ENCODE measurements at regions not wholly inside any gene's neighbourhood (a gene's known extent, or its start where the extent isn't known, plus 50 kb on each side); places are given as distances from the start of the nearest gene placed in this dataset.

DNA sequence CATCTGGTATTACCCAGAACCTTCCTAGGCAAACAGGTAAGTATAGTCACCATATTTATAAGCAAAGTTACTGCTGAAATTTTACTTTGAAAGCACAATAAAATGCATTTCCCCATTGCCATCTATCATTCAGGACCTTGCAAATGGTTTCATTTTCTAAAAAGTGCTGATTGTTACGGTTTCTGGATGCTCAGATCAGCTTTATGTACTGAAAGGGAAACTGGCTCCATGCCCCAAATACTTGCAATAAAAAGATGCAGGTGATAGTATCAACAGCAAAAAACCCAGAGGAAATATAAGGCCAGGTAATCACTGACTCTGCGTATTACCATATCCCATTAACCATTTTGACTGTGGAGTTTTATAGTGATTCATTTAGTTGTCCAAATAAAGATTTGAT, 1150.7 kb upstream of the CRIM1 start:
- no peak for ATAC-seq
- DNase-seq = no peak
- Histone ChIP-seq H3K27ac (no peak overlapping the region), H3K4me1 (no peaks in the 10 kb centered on the region), H3K36me3 (no peaks in the 10 kb centered on the region), H3K27me3 (no peaks in the 10 kb centered on the region), H3K9me3 (peaks cover 0 to 5% (median 0%) of the 10 kb centered on the region in 12 donors), H3K4me3 (no peak overlapping the region)
- intact Hi-C loops (cut with DNase I) = no loop called here
- TF ChIP-seq, protein P1, sequence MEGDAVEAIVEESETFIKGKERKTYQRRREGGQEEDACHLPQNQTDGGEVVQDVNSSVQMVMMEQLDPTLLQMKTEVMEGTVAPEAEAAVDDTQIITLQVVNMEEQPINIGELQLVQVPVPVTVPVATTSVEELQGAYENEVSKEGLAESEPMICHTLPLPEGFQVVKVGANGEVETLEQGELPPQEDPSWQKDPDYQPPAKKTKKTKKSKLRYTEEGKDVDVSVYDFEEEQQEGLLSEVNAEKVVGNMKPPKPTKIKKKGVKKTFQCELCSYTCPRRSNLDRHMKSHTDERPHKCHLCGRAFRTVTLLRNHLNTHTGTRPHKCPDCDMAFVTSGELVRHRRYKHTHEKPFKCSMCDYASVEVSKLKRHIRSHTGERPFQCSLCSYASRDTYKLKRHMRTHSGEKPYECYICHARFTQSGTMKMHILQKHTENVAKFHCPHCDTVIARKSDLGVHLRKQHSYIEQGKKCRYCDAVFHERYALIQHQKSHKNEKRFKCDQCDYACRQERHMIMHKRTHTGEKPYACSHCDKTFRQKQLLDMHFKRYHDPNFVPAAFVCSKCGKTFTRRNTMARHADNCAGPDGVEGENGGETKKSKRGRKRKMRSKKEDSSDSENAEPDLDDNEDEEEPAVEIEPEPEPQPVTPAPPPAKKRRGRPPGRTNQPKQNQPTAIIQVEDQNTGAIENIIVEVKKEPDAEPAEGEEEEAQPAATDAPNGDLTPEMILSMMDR (IDR thresholded peaks at IDR 0.05) = no peak
- TF ChIP-seq POLR2A (IDR thresholded peaks at IDR 0.05) = no peak
- WGBS, 4 donors = 77 to 85% (median 81%) methylated on average over 2 of the region's 2 CpGs

DNA sequence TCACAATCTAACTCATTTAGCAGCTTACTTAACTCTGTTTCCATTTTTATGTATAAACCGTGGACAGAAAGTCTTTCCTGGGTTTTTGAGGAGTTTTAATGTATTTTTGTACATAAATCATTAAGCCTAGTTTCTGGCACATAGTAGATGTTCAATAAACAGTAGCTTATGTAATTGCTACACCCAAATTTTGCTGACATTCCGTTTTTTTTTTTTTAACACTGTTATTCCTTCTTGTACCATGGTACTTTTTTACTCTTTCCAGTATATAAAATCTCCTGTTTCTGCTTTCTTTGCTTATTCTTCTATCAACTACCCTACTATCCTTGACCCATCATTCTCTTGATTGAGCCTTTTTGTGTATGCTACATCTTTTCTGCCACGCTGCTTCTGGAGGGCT, 1151.3 kb upstream of the CRIM1 start:
- Histone ChIP-seq H3K4me1 (no peaks in the 10 kb centered on the region), H3K27me3 (no peaks in the 10 kb centered on the region), H3K4me3 (no peak overlapping the region), H3K9me3 (peaks cover 0 to 5% (median 0%) of the 10 kb centered on the region in 12 donors), H3K27ac (no peak overlapping the region), H3K36me3 (no peaks in the 10 kb centered on the region)
- ATAC-seq (no peak), DNase-seq (no peak)
- intact Hi-C loops (cut with DNase I) = no loop called here
- TF ChIP-seq, protein P1 (IDR thresholded peaks at IDR 0.05) = no peak
- TF ChIP-seq POLR2A (IDR thresholded peaks at IDR 0.05) = no peak
- 55 to 63% (median 61%) methylated on average over 3 of the region's 3 CpGs for WGBS, 4 donors

DNA sequence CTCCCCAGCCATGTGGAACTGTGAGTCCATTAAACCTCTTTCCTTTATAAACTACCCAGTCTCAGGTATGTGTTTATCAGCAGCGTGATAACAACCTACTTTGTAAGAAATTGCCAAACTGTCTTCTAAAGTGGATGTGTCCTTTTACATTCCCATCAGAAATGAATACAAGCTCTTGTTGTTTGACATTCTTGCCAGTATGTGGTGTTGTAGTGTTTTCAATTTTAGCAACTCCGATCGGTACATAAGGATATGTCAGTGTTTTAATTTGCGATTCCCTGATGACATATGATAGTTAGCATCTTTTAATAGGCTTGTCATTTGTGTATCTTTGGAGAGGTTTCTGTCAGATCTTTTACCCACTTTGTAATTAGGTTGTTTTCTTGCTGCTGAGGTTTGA, 1156.3 kb upstream of the CRIM1 start:
- Histone ChIP-seq H3K4me3 (no peak overlapping the region), H3K27me3 (no peaks in the 10 kb centered on the region), H3K27ac (no peak overlapping the region), H3K9me3 (peaks cover 0 to 5% (median 0%) of the 10 kb centered on the region in 12 donors), H3K4me1 (no peaks in the 10 kb centered on the region), H3K36me3 (no peaks in the 10 kb centered on the region)
- 70 to 78% (median 75%) methylated on average over 4 of the region's 4 CpGs for WGBS, 4 donors
- intact Hi-C loops (cut with DNase I) = no loop called here
- DNase-seq (no peak), ATAC-seq (no peak)
- no peak for TF ChIP-seq POLR2A (IDR thresholded peaks at IDR 0.05)
- TF ChIP-seq, protein P1 (IDR thresholded peaks at IDR 0.05) = no peak

DNA sequence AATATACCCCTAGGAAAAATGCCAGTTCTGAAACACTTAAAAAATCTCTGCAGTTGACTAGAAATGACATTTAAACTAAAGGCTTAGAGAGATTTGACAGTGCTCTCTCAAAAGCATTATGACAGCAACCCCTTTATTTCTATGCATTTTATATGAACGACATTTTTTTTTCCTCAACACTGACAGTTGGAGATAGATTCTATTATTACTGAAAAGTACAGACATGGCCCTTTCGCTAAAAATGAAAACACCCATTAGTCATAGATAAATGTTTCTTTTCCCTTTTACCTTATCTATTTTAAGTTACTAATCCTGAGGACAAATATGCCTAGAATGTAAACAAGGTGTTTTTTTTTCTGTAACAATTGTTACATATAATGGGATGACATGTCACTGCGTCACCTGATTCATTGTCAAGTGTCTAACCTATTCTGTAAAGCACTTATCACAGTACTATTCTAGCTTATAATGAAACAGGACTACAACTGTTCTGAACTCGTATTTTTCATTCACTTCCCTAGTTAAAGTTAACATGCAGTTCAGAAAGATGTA, 1169.6 kb upstream of the CRIM1 start:
- 58 to 70% (median 60%) methylated on average over 4 of the region's 4 CpGs for WGBS, 4 donors
- Histone ChIP-seq H3K27me3 (no peaks in the 10 kb centered on the region), H3K4me1 (no peaks in the 10 kb centered on the region), H3K4me3 (no peak overlapping the region), H3K9me3 (no peaks in the 10 kb centered on the region), H3K27ac (no peak overlapping the region), H3K36me3 (no peaks in the 10 kb centered on the region)
- TF ChIP-seq POLR2A (IDR thresholded peaks at IDR 0.05) = no peak
- TF ChIP-seq, protein P1 (IDR thresholded peaks at IDR 0.05) = no peak
- intact Hi-C loops (cut with DNase I) = no loop called here
- no peak for ATAC-seq
- no peak for DNase-seq
